SKM-1 treated with dmso at 0.1 percent for 144 hours (cell line): ENCODE measurements at regions not wholly inside any gene's neighbourhood (a gene's known extent, or its start where the extent isn't known, plus 50 kb on each side); places are given as distances from the start of the nearest gene placed in this dataset.
"Not testable (repeated sequence)": the region's sequence is repeated elsewhere in the genome, so short reads cannot be mapped to it uniquely, and the experiment has no call there.

Experiments used
- DNase-seq: peaks from one replicate; lab custom pipeline; 2025; ENCODE audit not compliant: unreplicated experiment; lab: John Stamatoyannopoulos, UW

- DNase-seq, result not testable (repeated sequence)
These were observed 67.8 kb downstream of the MRPL36 start for GRCh38 chr5:1731855-1732237.

DNA sequence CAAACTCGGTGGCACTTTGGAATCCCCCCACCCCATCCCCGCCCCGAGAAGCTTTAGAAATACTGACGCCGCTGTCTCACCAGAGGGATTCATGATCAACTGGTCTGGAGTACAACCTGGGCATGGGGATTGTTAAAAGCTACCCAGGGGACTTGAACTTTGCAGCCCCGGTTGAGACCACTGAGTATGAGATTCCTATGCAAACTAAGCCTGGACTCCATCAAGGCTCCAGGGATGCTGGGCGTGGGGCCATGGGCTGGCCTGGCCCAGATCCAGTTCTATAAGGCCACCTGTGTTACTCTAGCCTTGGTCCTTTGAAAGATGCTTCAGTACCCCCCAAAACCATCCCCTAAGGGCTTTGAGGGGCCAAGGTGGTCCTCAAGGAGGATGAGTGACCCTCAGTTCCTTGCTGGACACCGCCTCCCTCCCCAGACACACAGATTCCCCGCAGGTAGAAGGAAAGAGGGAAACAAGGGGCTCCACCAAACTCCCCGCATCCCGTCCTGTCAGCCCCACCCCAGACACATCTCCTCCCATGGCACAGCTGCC, 68.5 kb downstream of the MRPL36 start:
- no peak for DNase-seq

DNA sequence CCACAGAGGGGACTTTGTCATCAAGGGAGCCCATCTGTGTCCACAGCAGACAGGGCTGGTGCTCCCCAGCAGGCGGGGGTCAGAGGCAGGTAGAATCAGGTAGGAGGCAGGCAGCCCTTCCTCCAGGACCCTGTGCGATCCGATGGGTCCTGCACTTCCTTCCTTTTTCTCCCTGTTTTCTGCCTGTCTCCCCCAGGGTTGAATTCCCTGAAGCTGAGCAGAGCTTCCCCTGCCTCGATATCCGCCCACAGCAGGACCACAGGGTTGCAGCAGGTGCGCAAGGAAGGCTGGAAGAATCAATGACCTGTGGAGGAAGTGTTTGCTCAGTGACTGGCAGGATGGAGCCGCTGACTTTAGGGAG, 69.2 kb downstream of the MRPL36 start:
- no peak for DNase-seq

DNA sequence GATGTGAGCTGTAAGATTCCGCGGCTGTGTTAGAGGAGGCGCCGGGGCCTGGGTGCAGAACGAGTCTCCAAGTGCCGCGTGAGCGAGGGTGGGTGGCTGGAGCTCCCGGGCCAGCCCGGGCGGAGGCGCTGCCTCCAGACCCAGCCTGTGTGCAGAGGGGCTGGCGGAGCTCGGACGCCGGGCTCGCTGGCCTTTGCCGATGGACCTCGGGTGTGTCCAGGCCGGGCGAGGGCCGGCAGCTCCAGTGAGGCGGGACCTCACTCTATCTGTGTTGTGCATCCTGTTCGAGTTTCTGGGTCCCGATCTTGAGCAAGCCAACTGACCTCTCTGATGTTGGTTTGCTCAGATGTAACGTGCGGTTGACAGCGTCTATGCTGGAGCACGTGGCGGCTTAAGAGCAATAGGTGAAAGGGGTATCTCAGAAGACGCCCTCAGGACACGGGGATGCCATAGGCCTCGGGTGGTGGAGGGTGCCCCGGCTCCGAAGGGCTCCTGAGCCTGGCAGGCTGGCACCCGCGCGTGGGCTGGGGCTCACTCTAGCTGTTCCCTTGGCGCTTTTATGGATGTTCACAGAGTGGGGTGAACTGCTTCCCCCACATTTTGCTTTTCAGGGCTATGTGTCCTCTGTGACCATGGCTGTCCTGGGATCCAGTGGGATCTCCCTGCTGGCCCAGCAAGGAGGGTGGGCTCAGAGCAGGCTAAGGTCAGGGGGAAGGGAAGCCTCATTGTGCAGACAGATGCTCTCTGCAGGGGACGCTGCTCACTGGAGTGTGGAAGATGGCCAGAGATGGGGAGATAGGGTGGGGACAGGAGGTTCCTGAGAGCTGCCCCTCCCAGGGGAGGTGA, 69.8 kb downstream of the MRPL36 start:
- DNase-seq, result no peak

- DNase-seq, result no peak
These were observed 70.8 kb downstream of the MRPL36 start for GRCh38 chr5:1728846-1729245.

GRCh38 chr5:1727571-1727970, 72.1 kb downstream of the MRPL36 start:
- DNase-seq, result no peak

DNA sequence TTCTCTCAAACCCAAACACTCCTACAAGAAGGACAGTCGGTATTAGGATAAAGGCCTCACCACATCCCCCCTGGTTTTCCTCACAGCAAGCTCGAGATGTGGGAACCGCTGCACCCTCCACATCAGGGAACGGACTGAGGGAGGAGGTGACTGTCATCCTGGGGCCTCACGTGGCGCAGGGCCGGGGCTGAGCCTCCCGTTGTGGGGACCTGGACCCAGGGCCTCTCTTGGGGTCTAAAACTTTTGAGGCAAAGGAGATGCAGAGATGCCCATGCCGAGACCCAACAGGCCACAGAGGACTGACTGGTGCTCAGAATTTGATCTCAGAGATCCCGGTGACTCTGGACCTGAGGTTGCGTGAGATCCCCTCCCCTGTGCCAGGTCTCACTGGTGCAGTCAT, 72.7 kb downstream of the MRPL36 start:
- DNase-seq, result no peak

- DNase-seq, result no peak
These were observed 73.2 kb downstream of the MRPL36 start for GRCh38 chr5:1726469-1726865.

GRCh38 chr5:1725641-1726468, 73.8 kb downstream of the MRPL36 start:
- DNase-seq, result no peak

GRCh38 chr5:1724822-1725602, 74.6 kb downstream of the MRPL36 start:
- DNase-seq, result no peak

GRCh38 chr5:1723957-1724821, 75.4 kb downstream of the MRPL36 start:
- no peak for DNase-seq

DNA sequence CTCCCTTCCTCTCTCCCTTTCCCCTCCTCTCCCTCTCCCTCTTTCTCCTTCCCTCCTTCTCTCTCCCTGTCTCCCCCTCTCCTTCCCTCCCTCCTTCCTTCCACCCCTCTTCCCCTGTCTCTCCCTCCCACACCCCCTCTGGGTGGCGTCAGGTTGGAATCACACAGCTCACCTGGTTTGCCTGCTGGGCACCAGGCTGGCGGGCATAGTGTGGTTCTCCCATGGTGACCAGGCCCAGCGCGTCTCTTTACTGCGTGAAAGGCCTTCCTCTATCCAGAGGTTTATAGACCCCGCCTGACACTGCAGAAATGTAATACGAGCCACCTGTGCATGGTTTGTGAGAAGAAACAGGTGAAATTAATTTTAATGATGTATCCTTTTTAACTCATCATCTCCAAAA, 76.2 kb downstream of the MRPL36 start:
- no peak for DNase-seq

DNA sequence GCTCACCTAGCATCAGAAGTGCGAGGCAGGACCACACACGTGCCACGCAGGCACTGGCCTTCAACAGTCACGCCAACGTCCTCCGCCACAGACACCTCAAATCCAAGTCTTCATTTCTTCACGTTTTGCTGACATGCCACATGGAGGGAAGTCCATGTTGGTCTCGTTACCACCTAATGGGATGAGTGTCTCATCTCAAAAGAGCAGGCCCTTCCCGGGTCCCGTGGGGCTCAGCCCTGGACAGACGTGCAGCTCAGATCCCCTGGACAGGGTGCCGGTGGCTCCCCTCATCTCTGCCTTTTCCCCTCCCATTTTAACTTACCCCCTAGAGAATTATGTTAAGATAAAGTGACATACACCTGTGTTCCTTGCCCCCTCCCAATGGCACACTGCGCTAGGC, 76.8 kb downstream of the MRPL36 start:
- DNase-seq, result no peak

DNA sequence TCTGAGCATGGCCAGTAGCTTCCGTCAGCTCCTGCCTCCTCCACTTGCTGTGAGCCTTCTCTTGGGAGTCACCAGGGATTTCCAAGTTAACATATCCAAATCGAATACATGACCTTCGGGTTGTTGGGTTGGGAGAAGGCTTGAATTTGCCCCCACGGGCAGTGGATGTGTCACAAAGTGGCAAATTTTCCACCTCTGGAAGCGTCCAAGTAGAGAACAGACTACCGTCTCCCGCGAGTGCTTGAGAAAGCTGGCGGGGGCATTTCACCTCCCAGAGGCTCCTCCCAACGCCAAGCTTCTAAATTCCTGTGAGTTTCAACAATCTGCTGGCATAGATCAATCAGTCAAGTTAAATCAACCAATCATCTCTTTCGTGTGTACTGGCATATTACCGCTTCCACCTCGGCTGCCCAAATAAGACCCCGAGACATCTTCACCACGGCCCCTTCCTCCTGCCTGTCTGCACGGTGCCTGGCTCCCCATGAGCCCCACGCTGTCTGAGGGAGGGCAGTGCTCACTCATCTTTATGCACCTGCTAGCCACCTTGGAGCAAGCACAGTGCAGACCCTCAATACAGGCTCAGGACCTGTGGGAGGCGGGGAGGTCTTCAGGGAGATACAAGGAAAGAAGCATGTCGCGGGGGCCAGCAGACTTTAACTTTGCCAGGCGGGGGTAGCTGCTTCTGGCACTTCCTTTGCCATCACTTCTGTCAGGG, 79.1 kb downstream of the MRPL36 start:
- no peak for DNase-seq

DNA sequence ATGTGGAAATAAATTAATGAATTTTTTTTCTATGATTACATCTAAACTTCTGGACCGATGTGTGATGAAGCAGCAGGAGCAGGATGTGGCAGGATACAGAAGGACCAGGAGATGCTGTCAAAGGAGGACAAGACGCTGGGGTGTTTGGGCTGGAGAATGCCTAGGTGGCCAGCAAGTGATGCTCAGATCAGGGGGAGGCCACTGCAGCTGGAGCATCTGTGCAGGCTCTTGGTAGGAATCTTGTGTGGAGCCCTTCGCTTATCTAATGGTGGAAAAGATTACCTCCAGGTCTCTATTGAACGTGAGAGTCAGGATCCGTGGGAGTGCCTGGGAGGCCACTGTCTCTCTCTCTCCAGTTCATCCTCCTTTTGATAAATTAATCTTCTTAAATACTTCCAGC, 79.8 kb downstream of the MRPL36 start:
- no peak for DNase-seq

- no peak for DNase-seq
These were observed 81.0 kb downstream of the MRPL36 start for GRCh38 chr5:1718669-1719068.

GRCh38 chr5:1710091-1710490, 89.5 kb downstream of the MRPL36 start:
- DNase-seq, result not testable (repeated sequence)

DNA sequence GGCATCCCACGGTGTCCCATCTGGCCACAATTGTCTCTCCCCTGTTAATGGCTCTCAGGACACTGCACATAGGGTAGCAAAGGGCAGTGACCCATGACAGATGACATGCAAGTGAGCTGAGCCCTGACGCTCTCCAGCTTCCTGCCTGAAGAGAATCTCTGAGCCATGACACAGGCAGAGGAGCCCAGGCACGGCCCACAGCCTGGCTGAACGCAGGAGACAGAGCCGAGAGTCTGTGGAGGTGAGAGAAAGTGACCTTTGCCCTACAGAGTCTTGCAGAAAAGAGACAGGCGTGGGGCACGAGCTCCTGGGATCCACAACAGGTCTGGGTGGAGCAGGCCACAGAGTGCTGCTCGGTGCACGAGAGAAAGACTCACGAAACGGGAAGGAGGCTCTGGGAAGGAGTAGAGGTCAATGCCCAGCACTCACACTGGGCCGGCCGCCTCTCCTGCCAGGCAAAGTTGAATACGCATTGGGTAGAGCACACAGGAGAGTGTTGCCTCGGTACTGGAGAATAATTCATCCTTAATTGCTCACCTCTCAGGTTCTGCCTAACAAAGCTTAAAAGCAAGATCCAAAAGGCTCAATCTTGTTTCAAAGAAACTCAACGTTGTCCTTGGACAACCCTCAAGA, 90.3 kb downstream of the MRPL36 start:
- DNase-seq, result no peak

DNA sequence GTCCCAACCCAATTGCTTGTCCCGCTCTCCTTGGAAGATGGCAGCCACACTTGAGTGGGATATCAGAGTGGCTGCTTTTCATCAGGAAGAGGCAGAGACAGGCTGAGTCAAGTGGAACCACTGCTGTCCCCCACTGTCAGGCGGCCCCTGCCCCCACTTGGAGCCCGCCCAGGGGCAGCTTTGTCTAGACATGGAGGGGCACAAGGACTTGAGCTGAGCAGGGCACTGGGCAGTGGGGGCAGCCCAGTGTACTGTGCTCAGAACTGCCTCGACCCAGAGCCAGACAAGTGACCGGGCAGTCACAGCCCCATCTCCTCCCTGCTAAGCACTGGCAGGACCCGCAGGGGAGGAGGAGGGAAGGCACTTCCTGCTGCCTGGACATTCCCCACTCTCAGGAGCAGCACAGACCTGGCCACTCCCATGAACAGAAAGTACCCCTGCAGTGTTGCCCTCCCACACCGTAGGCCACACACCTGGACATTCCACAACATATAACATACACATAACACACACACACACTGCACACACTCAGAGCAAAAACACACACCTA, 91.0 kb downstream of the MRPL36 start:
- DNase-seq, result no peak
